Keratinocyte (primary cell): ENCODE measurements at regions not wholly inside any gene's neighbourhood (a gene's known extent, or its start where the extent isn't known, plus 50 kb on each side); places are given as distances from the start of the nearest gene placed in this dataset.

Experiments
- EZH2 ChIP-seq: IDR thresholded peaks from one replicate; pipeline ENCODE4 v1.6.1; 2012; ENCODE audit warnings: inconsistent platforms, mild to moderate bottlenecking, low read length, moderate library complexity
- TF ChIP-seq, protein P1 (sequence below), 3 experiments: IDR thresholded peaks in 1 of 3; conservative IDR thresholded peaks in 1 of 3; optimal IDR thresholded peaks in 1 of 3; 2 replicates in 2 of 3; 3 replicates in 1 of 3; pipeline versions ENCODE3 to v1.5.1; 2011; ENCODE audit warnings: low read length in 3 of 3, mild to moderate bottlenecking in 3 of 3, moderate library complexity in 2 of 3, control low read depth in 1 of 3, inconsistent platforms in 1 of 3; ENCODE audit not compliant: insufficient read depth in 2 of 3; ENCODE audit errors: extremely low read depth in 1 of 3

GRCh38 chr3:86856711-86857110 is 134.2 kb downstream of the VGLL3 start:
- TF ChIP-seq EZH2 = no peak
- TF ChIP-seq, protein P1, sequence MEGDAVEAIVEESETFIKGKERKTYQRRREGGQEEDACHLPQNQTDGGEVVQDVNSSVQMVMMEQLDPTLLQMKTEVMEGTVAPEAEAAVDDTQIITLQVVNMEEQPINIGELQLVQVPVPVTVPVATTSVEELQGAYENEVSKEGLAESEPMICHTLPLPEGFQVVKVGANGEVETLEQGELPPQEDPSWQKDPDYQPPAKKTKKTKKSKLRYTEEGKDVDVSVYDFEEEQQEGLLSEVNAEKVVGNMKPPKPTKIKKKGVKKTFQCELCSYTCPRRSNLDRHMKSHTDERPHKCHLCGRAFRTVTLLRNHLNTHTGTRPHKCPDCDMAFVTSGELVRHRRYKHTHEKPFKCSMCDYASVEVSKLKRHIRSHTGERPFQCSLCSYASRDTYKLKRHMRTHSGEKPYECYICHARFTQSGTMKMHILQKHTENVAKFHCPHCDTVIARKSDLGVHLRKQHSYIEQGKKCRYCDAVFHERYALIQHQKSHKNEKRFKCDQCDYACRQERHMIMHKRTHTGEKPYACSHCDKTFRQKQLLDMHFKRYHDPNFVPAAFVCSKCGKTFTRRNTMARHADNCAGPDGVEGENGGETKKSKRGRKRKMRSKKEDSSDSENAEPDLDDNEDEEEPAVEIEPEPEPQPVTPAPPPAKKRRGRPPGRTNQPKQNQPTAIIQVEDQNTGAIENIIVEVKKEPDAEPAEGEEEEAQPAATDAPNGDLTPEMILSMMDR (optimal IDR thresholded peaks at IDR 0.05 in 1 of 3, IDR thresholded peaks at IDR 0.05 in 1 of 3, conservative IDR thresholded peaks at IDR 0.05 in 1 of 3; ENCODE audit: extremely low read depth in 1 of 3, insufficient read depth in 2 of 3, low read length in 3 of 3) = no peak
